H9 (cell line): ENCODE measurements at regions not wholly inside any gene's neighbourhood (a gene's known extent, or its start where the extent isn't known, plus 50 kb on each side); places are given as distances from the start of the nearest gene placed in this dataset.

Source experiments
- DNase-seq: peaks from one replicate; pipeline ENCODE4 v3.0.0-alpha.2; 2017
- H2AFZ ChIP-seq: one replicate; pipeline ENCODE4 v1.6.1; 2013; ENCODE audit warnings: mild to moderate bottlenecking, low read length, control low read depth, moderate library complexity
- H2AK5ac ChIP-seq: 2 replicates; pipeline ENCODE4 v1.6.1; 2013; ENCODE audit warnings: low read length, control low read depth, mixed read lengths; ENCODE audit not compliant: insufficient read length
- H2BK120ac ChIP-seq: one replicate; pipeline ENCODE4 v1.6.1; 2013; ENCODE audit warnings: low read depth, mild to moderate bottlenecking, low read length, control low read depth, inconsistent platforms; ENCODE audit not compliant: poor library complexity, severe bottlenecking
- H2BK12ac ChIP-seq: 2 replicates; pipeline ENCODE4 v1.6.1; 2013; ENCODE audit warnings: low read length, control low read depth, mixed read lengths, low read depth; ENCODE audit not compliant: insufficient read length
- H2BK15ac ChIP-seq: 2 replicates; pipeline ENCODE4 v1.6.1; 2013; ENCODE audit warnings: low read depth, low read length, control low read depth
- H2BK20ac ChIP-seq: one replicate; pipeline ENCODE4 v1.6.1; 2013; ENCODE audit warnings: low read depth, mild to moderate bottlenecking, low read length, control low read depth, inconsistent platforms; ENCODE audit not compliant: poor library complexity, severe bottlenecking
- H2BK5ac ChIP-seq: 2 replicates; pipeline ENCODE4 v1.6.1; 2013; ENCODE audit warnings: low read length, control low read depth, mixed read lengths; ENCODE audit not compliant: insufficient read length
- H3K14ac ChIP-seq: 2 replicates; pipeline ENCODE4 v1.6.1; 2013; ENCODE audit warnings: low read length, control low read depth; ENCODE audit not compliant: insufficient read depth
- H3K18ac ChIP-seq: 2 replicates; pipeline ENCODE4 v1.6.1; 2013; ENCODE audit warnings: low read depth, mild to moderate bottlenecking, mixed read lengths, low read length, control low read depth; ENCODE audit not compliant: insufficient read length
- H3K23ac ChIP-seq: 2 replicates; pipeline ENCODE4 v1.6.1; 2013; ENCODE audit warnings: low read length, control low read depth, mixed read lengths, low read depth; ENCODE audit not compliant: insufficient read length
- H3K23me2 ChIP-seq: 2 replicates; pipeline ENCODE4 v1.6.1; 2013; ENCODE audit warnings: low read depth, mild to moderate bottlenecking, mixed read lengths, low read length, control low read depth; ENCODE audit not compliant: insufficient read length, poor library complexity, severe bottlenecking
- H3K27ac ChIP-seq: 2 replicates; pipeline ENCODE4 v1.5.1; 2013; ENCODE audit warnings: low read length, control low read depth, mixed read lengths, low read depth; ENCODE audit not compliant: insufficient read length
- H3K27me3 ChIP-seq: 2 replicates; pipeline ENCODE4 v1.6.1; 2013; ENCODE audit warnings: low read length, control low read depth, inconsistent platforms; ENCODE audit not compliant: insufficient read depth
- H3K4ac ChIP-seq: 2 replicates; pipeline ENCODE4 v1.6.1; 2013; ENCODE audit warnings: low read depth, mild to moderate bottlenecking, control low read depth, inconsistent platforms, low read length, moderate library complexity
- H3K4me1 ChIP-seq: 2 replicates; pipeline ENCODE4 v1.6.1; 2013; ENCODE audit warnings: low read length, control low read depth, inconsistent platforms; ENCODE audit not compliant: insufficient read depth
- H3K4me2 ChIP-seq: 2 replicates; pipeline ENCODE4 v1.6.1; 2013; ENCODE audit warnings: low read length, control low read depth, mixed read lengths; ENCODE audit not compliant: insufficient read length, insufficient read depth
- H3K56ac ChIP-seq: 2 replicates; pipeline ENCODE4 v1.6.1; 2013; ENCODE audit warnings: low read depth, mild to moderate bottlenecking, mixed read lengths, low read length, control low read depth; ENCODE audit not compliant: insufficient read length
- H3K79me1 ChIP-seq: 2 replicates; pipeline ENCODE4 v1.6.1; 2013; ENCODE audit warnings: low read depth, mild to moderate bottlenecking, moderate library complexity, low read length, control low read depth, inconsistent platforms; ENCODE audit not compliant: insufficient read depth, poor library complexity, severe bottlenecking
- H3K79me2 ChIP-seq: 2 replicates; pipeline ENCODE4 v1.6.1; 2013; ENCODE audit warnings: low read length, control low read depth, inconsistent platforms; ENCODE audit not compliant: insufficient read depth
- H3K9ac ChIP-seq: 2 replicates; pipeline ENCODE4 v1.6.1; 2013; ENCODE audit warnings: low read length, control low read depth, mixed read lengths; ENCODE audit not compliant: insufficient read length; ENCODE audit errors: extremely low read depth
- H3K9me3 ChIP-seq: one replicate; pipeline ENCODE4 v1.6.1; 2013; ENCODE audit warnings: low read depth, low read length, inconsistent platforms; ENCODE audit not compliant: control insufficient read depth
- H3T11ph ChIP-seq: one replicate; pipeline ENCODE4 v1.6.1; 2013; ENCODE audit warnings: mild to moderate bottlenecking, low read length, control low read depth, inconsistent platforms
- H4K20me1 ChIP-seq: one replicate; pipeline ENCODE4 v1.6.1; 2013; ENCODE audit not compliant: control insufficient read depth, insufficient read length, insufficient read depth
- H4K5ac ChIP-seq: 2 replicates; pipeline ENCODE4 v1.6.1; 2013; ENCODE audit warnings: low read depth, mild to moderate bottlenecking, mixed read lengths, low read length, control low read depth; ENCODE audit not compliant: insufficient read length
- H4K8ac ChIP-seq: replicated peaks from 2 replicates; pipeline ENCODE4 v1.6.1; 2013; ENCODE audit warnings: low read length, control low read depth, mixed read lengths, low read depth; ENCODE audit not compliant: insufficient read length
- H4K91ac ChIP-seq: 2 replicates; pipeline ENCODE4 v1.6.1; 2013; ENCODE audit warnings: low read depth, mild to moderate bottlenecking, moderate library complexity, mixed read lengths, low read length, control low read depth; ENCODE audit not compliant: insufficient read length
- H3K27ac Mint-ChIP-seq, 3 experiments: 2 replicates in 2 of 3; 3 replicates in 1 of 3; pipeline ENCODE4 v1.8.0; 2020 to 2021; ENCODE audit warnings: mixed read lengths in 3 of 3, mild to moderate bottlenecking in 1 of 3, moderate library complexity in 1 of 3
- H3K27me3 Mint-ChIP-seq: 2 replicates; pipeline ENCODE4 v1.8.0; 2021; ENCODE audit warnings: low read depth, mild to moderate bottlenecking, moderate library complexity, mixed read lengths
- H3K36me3 Mint-ChIP-seq, 3 experiments: 2 replicates in 2 of 3; 3 replicates in 1 of 3; pipeline ENCODE4 v1.8.0; 2020 to 2021; ENCODE audit warnings: low read depth in 3 of 3, mixed read lengths in 3 of 3; ENCODE audit not compliant: insufficient read depth in 1 of 3
- H3K4me1 Mint-ChIP-seq, 2 experiments: 2 replicates each; pipeline ENCODE4 v1.8.0; 2020; ENCODE audit warnings: mixed read lengths in 2 of 2
- H3K4me3 Mint-ChIP-seq, 2 experiments: 2 replicates in 1 of 2; 3 replicates in 1 of 2; pipeline ENCODE4 v1.8.0; 2020 to 2021; ENCODE audit warnings: mild to moderate bottlenecking in 2 of 2, mixed read lengths in 2 of 2, moderate library complexity in 1 of 2
- H3K9me3 Mint-ChIP-seq, 2 experiments: 2 replicates in 1 of 2; 3 replicates in 1 of 2; pipeline ENCODE4 v1.8.0; 2020; ENCODE audit warnings: mild to moderate bottlenecking in 2 of 2, mixed read lengths in 2 of 2, moderate library complexity in 1 of 2
- WGBS: extraction: QIAGEN DNeasy Blood & Tissue Kit; methylation state at CpG from one replicate; pipeline ENCODE4 v1.1.7; 2013; ENCODE audit warnings: missing lambda C conversion rate, low lambda C conversion rate, mixed read lengths; ENCODE audit not compliant: insufficient read length; ENCODE audit errors: extremely low coverage; 5-methylcytosine and 5-hydroxymethylcytosine counted together
- TF ChIP-seq, protein P1 (sequence below): fragments of 200-600 bp; sonication (generic); conservative IDR thresholded peaks from 3 replicates; pipeline ENCODE4 v1.8.0; 2021; ENCODE audit warnings: antibody characterized with exemption, mild to moderate bottlenecking

DNA sequence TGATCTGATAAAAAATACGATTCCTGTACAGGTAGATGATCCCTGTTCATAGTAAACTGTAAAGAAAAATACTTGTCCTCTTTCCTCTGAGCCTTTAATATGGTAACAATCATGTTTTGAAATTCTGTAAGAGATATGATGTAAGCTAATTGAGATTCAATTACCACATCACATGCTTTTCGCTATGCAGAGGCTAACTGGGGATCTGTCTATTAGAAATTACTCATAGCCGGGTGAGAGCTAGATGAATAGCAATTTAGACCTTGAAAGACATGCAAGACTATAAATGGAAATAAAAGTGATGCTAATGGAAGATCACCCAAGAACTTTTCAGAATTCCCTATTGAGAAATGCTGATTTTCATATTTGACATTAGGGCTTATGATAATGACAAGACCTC is 579.9 kb upstream of the ZNF717 start:
- H2BK12ac ChIP-seq, result no peak overlapping the region
- no peak overlapping the region for H3K18ac ChIP-seq
- peaks cover 9 to 12% of the 10 kb centered on the region in 2 experiments; a peak in 3 of 4 replicates for H3K4me1 Mint-ChIP-seq
- no CpG with 5 or more reads among the region's 3 CpGs for WGBS
- H3K79me2 ChIP-seq, result no peaks in the 10 kb centered on the region
- H2BK15ac ChIP-seq, result no peak overlapping the region
- H3K4me3 Mint-ChIP-seq, result no peak overlapping the region
- H3K9ac ChIP-seq, result no peak overlapping the region
- no peaks in the 10 kb centered on the region for H3K4me1 ChIP-seq
- H2BK5ac ChIP-seq, result no peak overlapping the region
- H3K79me1 ChIP-seq, result no peaks in the 10 kb centered on the region
- no peak overlapping the region for H3K27ac ChIP-seq
- H2AFZ ChIP-seq, result no peak overlapping the region
- H2AK5ac ChIP-seq, result no peak overlapping the region
- TF ChIP-seq, protein P1, sequence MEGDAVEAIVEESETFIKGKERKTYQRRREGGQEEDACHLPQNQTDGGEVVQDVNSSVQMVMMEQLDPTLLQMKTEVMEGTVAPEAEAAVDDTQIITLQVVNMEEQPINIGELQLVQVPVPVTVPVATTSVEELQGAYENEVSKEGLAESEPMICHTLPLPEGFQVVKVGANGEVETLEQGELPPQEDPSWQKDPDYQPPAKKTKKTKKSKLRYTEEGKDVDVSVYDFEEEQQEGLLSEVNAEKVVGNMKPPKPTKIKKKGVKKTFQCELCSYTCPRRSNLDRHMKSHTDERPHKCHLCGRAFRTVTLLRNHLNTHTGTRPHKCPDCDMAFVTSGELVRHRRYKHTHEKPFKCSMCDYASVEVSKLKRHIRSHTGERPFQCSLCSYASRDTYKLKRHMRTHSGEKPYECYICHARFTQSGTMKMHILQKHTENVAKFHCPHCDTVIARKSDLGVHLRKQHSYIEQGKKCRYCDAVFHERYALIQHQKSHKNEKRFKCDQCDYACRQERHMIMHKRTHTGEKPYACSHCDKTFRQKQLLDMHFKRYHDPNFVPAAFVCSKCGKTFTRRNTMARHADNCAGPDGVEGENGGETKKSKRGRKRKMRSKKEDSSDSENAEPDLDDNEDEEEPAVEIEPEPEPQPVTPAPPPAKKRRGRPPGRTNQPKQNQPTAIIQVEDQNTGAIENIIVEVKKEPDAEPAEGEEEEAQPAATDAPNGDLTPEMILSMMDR, result no peak
- no peaks in the 10 kb centered on the region for H3K36me3 Mint-ChIP-seq
- H3K23ac ChIP-seq, result no peak overlapping the region
- no peak overlapping the region for H3K56ac ChIP-seq
- no peak overlapping the region for H3K4me2 ChIP-seq
- DNase-seq, result no peak
- no peaks in the 10 kb centered on the region for H3K9me3 Mint-ChIP-seq
- no peaks in the 10 kb centered on the region for H3K9me3 ChIP-seq
- no peak overlapping the region for H2BK20ac ChIP-seq
- no peaks in the 10 kb centered on the region for H3K27me3 Mint-ChIP-seq
- H3K14ac ChIP-seq, result no peak overlapping the region
- H3K27ac Mint-ChIP-seq, result no peak overlapping the region
- H3K23me2 ChIP-seq, result no peaks in the 10 kb centered on the region
- no peak overlapping the region for H4K5ac ChIP-seq
- H3K27me3 ChIP-seq, result no peaks in the 10 kb centered on the region
- no peak overlapping the region for H2BK120ac ChIP-seq
- no peak overlapping the region for H4K8ac ChIP-seq
- H3T11ph ChIP-seq, result no peak overlapping the region
- peaks cover 2% of the 10 kb centered on the region for H4K20me1 ChIP-seq
- no peak overlapping the region for H3K4ac ChIP-seq
- no peak overlapping the region for H4K91ac ChIP-seq
